ENCODE measurements at regions not wholly inside any gene's neighbourhood (a gene's known extent, or its start where the extent isn't known, plus 50 kb on each side); places are given as distances from the start of the nearest gene placed in this dataset.
"Not testable (repeated sequence)": the region's sequence is repeated elsewhere in the genome, so short reads cannot be mapped to it uniquely, and the experiment has no call there.

DNA sequence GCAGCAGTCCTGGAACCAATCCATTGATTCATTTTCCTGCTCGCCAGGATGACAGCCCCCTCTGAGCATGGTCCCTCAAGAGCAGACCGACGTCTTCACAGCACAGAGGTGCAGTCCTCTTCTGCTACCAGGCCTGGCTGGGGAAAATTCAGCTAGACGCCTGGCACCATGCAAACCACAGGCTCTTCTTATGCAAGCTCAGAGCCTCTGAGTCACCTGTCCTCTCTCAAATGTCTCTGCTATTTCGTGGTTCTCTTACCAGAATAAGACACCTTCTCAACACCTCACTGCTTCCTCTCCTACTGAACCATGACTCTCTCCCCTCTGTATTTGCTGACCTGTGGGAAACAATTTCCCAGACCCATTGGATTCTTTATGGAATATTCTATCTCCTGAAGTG is 79.8 kb upstream of the CYRIA start:
- DNase-seq: no peak

DNA sequence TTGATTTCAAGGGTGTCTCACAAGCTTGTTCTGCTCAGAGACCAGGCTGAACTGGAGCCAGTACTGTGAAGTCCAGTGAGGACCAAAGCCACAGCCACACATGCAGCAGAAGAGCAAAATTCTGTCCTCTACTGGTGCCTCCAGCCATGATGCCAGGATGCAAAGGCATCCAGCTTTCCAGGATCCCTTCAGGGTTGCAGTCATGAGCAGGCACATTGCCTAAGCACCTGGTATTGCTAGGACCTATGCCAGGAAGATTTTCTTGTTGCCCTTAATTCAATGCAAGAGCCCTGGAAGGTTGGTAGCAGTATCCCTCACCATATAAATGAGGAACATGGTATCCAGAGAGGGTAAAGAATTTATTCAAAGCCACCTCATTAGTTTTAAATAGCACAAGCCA is 78.9 kb upstream of the CYRIA start:
- no peak for DNase-seq

- DNase-seq: no peak
These were observed 76.4 kb upstream of the CYRIA start for GRCh38 chr2:16742026-16742425.

DNA sequence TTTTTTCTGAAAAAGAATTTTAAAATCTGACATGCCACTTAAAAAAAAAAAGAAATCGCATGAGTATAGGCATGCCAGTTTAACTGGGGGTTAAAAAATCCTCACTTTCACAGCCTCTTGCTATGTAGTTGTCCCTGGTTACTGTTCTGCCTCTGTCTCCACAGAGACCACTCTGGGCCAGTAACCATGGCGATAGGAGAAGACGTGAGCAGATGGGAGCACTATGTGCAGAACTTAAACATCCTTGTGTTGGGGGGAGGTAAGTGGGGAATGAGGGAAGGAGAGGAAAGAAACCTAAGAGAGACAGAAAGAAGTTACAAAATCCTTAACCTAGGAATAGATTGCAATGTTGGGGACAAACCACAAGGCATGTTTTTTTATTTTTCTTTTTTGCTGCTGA is 75.9 kb upstream of the CYRIA start:
- DNase-seq: no peak

DNA sequence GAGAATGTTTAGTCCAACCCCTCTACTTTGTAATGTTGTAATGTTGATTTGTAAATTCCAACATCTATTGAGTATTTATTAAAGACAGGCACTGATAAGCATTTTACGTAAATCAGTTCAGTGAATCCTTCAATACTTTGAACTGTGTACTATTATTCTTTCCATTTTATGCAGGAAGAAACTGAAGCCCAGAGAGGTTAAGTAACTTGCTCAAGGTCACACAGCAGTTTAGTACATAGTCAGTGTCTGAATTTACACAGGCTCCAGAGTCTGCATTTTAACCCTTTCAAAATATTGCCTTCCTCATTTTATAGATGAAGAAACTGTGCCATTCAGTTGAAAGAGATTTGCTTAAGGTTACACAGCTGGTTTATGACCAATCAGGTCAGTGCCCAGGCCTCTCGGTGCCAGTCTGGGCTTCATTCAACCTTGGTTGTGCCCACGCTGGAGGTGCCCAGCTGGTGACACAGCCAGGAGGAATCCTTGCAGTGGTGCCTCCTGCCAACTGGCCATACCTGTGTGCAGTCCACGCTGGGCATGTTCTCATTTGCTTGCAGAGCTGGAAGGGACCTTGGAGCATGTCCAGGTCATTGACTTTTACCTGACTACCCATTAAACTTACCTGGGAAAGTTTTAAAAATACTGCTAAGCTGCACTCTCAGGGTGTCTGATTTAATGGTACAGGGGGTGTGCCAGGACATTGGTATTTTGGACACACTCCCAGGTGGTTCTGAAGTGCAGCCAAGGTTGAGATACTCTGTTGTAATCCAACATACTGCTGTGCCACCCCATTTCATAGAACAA is 74.3 kb upstream of the CYRIA start:
- no peak for DNase-seq

- DNase-seq: no peak
These were observed 73.0 kb upstream of the CYRIA start for GRCh38 chr2:16738361-16739225.

DNA sequence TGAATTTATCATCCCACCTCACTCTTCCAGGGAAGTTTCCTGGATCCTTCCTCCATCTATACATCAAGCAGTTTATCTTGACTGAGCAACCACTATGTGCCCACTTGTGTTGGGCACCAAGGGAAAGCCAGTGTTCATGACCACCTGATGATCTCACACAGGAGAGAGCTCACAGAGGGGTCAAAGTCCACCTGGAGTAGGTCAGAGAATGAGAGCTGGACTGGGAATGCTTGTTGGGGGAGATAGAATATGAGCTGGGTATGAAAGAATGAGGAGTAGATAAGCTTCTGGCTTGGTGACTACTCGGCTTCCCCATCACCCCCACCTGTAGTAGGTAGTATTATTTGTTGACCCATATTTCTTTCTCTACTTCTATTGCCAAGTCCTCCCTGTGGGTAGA is 72.2 kb upstream of the CYRIA start:
- DNase-seq: no peak

DNA sequence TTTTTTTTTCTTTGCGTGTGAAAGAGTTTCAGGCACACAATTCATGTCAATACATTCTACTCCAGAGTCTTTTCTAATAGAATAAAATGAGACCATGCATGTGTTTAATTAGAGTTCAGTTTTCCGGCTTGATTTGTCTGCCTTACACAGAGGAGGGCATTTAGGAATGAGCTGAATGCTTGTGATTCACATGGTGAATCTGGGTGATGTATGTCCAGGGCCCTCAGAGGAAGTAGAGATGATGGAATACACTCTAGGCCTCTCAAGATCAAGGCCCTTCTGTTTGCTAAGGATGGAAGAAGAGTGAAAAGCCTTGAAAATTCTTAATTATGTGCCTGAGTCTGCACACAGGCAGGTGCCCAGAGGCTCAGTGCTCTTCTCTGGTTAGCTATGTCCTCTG is 71.0 kb upstream of the CYRIA start:
- no peak for DNase-seq

DNA sequence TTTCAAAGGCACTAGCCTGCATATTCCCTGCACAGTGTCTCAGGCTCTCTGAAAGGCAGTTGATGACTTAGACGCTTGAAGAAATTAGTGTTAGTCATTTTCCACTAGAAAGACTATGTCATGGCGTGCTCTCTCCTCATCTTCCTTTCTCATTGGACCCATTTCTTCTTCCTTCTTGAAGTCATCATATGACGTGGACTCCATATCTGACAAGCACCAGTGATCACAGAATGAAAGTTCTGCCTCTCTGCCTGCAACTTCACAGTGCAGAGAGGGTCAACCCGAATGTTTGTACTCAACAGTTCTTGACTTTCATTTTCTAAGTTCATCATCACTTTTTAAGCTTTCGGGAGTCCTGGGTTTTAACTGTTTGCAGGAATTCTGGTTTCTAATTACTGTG is 63.7 kb upstream of the CYRIA start:
- DNase-seq: no peak

GRCh38 chr2:16728351-16729136 is 62.9 kb upstream of the CYRIA start:
- no peak for DNase-seq

GRCh38 chr2:16727849-16728248 is 62.2 kb upstream of the CYRIA start:
- not testable (repeated sequence) for DNase-seq

DNA sequence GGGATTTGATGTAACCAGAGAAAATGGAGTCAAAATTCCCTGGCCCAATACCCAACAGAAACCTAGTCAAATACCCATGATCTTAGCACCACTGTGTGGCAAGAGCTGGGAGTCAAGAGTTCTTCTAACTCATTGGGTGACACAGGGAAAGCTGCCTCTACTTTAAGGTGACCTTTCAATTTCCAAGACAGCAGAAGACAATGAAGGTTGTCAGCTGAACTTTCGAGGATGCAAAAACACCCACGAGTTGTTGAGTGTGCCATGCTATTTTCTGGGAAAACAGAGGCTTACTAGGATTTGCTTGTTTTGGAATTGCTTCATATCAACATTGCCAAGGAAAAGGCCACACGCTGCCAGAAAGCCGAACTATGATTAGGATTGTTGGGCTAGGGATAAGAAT is 61.6 kb upstream of the CYRIA start:
- no peak for DNase-seq

DNA sequence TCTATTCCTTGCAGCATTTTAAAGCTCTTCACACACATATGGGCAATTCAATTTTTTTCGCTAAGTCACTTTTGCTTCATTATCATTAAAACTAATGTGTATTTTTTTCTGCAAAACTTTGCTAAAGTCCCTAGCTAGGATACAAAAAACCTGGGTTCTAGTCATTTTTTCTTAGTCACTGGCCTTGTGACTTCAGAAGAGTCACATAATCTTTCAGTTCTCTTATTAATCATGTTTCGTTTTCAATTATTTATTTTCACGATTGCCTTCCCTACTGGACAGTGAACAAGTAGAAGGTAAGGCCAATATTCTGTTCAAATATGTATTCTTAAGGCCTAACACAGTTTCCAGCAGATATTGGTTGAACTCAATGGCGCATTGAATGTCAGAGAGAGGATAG is 60.9 kb upstream of the CYRIA start:
- DNase-seq: no peak

DNA sequence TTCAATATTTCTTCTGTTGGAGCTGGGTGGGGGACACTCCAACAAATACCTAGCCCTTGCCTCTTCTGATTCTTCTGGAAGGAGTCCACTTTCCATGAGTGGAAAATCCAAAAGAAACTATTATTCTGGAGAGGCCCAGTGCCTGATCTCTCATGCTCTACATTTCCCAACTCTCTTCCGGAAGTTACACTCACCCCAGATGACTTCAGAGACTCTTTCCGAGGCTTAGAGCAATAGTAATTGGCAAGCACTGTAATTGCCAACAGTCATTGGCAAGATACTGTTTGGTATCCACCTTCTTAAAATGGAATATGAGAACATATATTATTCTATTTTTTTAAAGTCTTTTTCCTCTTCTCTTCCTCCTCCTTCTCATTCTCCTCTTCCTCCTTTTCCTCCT is 60.5 kb upstream of the CYRIA start:
- DNase-seq: no peak

GRCh38 chr2:16725549-16725948 is 59.9 kb upstream of the CYRIA start:
- DNase-seq: no peak

- DNase-seq: no peak
These were observed 57.0 kb upstream of the CYRIA start for GRCh38 chr2:16722677-16723076.

DNA sequence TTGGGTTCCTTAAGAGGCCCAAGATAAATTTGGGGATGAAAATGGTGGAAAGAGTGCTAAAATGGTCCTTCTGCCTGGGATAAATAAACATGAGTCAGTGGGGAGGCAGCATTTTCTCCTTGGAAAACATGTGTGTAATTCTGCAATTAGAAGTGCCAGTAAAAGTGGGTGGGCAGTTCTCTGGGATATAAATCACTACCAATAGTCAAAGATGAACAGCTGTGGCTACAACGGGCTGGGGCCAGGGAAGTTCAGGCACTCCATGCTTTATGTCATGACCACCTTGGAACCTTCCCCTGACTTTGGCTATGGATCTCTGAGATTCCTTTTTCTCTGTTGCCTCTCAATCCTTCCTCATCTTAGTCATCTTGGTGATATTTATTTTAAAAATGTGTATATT is 56.5 kb upstream of the CYRIA start:
- no peak for DNase-seq

DNA sequence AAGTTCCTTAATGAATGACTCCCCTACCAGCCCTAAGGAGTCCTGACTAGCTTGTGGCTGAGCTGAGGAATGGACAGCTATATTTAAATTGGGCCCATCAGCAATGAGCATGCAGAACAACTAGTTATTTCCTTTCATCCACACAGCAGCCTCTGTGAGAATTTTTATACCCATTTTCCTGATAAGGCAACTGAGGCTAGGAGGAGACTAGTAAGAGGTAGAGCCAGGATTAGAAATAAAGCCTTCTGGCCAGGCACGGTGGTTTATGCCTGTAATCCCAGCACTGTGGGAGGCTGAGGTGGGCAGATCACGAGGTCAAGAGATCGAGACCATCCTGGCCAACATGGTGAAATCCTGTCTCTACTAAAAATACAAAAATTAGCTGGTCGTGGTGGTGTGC is 55.9 kb upstream of the CYRIA start:
- not testable (repeated sequence) for DNase-seq

DNA sequence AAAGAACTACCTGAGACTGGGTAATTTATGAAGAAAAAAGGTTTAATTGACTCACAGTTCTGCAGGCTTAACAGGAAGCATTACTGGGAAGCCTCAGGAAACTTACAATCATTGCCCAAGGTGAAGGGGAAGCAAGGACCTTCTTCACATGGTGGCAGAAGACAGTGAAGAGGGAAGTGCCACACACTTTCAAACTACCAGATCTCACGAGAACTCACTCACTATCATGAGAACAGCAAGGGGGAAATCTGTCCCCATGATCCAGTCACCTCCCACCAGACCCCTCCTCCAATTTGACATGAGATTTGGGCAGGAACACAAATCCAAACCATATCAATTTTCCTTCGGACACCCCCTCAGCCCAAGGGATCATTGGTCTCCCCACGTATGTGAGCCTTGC is 55.1 kb upstream of the CYRIA start:
- DNase-seq: not testable (repeated sequence)

DNA sequence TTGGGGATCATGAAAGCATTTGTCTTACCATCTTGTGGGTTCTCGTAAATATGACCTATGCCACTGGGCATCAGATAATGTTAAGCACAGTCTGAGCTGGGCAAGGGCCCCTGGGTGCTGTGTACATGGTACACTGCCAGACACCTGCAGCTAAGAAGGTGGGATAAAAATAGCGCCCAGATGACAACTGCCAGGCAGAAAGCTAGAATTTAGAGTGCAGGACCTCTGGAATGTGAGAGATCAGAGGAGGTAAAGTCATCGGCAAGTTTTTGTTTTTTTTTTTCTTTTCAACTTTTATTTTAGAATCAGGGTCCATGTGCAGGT is 53.8 kb upstream of the CYRIA start:
- no peak for DNase-seq

GRCh38 chr2:16718576-16719484 is 53.2 kb upstream of the CYRIA start:
- no peak for DNase-seq

GRCh38 chr2:16717477-16717876 is 51.8 kb upstream of the CYRIA start:
- no peak for DNase-seq

- DNase-seq: no peak
These were observed 51.3 kb upstream of the CYRIA start for GRCh38 chr2:16716944-16717343.

Measured in central memory CD4-positive, alpha-beta T cell (primary cell).